ENCODE measurements at regions not wholly inside any gene's neighbourhood (a gene's known extent, or its start where the extent isn't known, plus 50 kb on each side); places are given as distances from the start of the nearest gene placed in this dataset.

- Histone ChIP-seq H4K91ac (ENCODE audit: low read length) (no peak overlapping the region), H2AFZ (ENCODE audit: low read depth, low read length) (no peak overlapping the region), H3K23ac (ENCODE audit: low read length in 2 of 2) (no peak overlapping the region), H2BK5ac (ENCODE audit: low read depth, low read length, poor library complexity, severe bottlenecking) (no peak overlapping the region), H3K36me3 (ENCODE audit: control insufficient read depth in 1 of 2, insufficient read depth in 2 of 2, low read depth in 1 of 2, low read length in 2 of 2) (no peaks in the 10 kb centered on the region), H3K4me1 (ENCODE audit: control insufficient read depth, insufficient read depth, low read depth, low read length) (no peaks in the 10 kb centered on the region), H3K4me2 (ENCODE audit: low read length, poor library complexity, severe bottlenecking) (no peak overlapping the region), H3K18ac (ENCODE audit: low read depth in 1 of 2, low read length in 2 of 2) (no peak overlapping the region), H2BK120ac (ENCODE audit: low read depth, low read length) (no peak overlapping the region), H4K8ac (ENCODE audit: low read length) (no peak overlapping the region), H3K27ac (ENCODE audit: low read length, poor library complexity, severe bottlenecking) (no peak overlapping the region), H3K14ac (ENCODE audit: low read length in 2 of 2) (no peak overlapping the region), H3K9ac (ENCODE audit: low read length) (no peak overlapping the region), H2BK12ac (ENCODE audit: low read length in 2 of 2) (no peak overlapping the region), H2AK5ac (ENCODE audit: low read length, severe bottlenecking) (no peak overlapping the region), H3K27me3 (ENCODE audit: control insufficient read depth in 1 of 2, insufficient read depth in 1 of 2, low read length in 2 of 2) (no peaks in the 10 kb centered on the region), H2BK15ac (ENCODE audit: low read depth, poor library complexity, severe bottlenecking) (no peak overlapping the region), H3K9me3 (ENCODE audit: control insufficient read depth, low read length) (no peaks in the 10 kb centered on the region), H3K4me3 (ENCODE audit: insufficient read depth in 1 of 2, low read depth in 1 of 2, low read length in 2 of 2) (no peak overlapping the region), H3K79me1 (replicated peaks; ENCODE audit: low read length, poor library complexity, severe bottlenecking) (no peaks in the 10 kb centered on the region), H3K4ac (ENCODE audit: low read depth in 1 of 2, low read length in 2 of 2) (no peak overlapping the region)
- WGBS = 83% methylated on average over 9 of the region's 9 CpGs
- no peak for DNase-seq
Observed at GRCh38 chr1:38418195-38419030, 371.8 kb upstream of the POU3F1 start.

GRCh38 chr1:38403667-38404066 lies 357.1 kb upstream of the POU3F1 start:
- Histone ChIP-seq H2BK12ac (ENCODE audit: low read length in 2 of 2) (no peak overlapping the region), H3K27ac (ENCODE audit: low read length, poor library complexity, severe bottlenecking) (no peak overlapping the region), H3K18ac (ENCODE audit: low read depth in 1 of 2, low read length in 2 of 2) (no peak overlapping the region), H3K27me3 (ENCODE audit: control insufficient read depth in 1 of 2, insufficient read depth in 1 of 2, low read length in 2 of 2) (no peaks in the 10 kb centered on the region), H2AK5ac (ENCODE audit: low read length, severe bottlenecking) (no peak overlapping the region), H4K91ac (ENCODE audit: low read length) (no peak overlapping the region), H3K79me1 (replicated peaks; ENCODE audit: low read length, poor library complexity, severe bottlenecking) (no peaks in the 10 kb centered on the region), H4K8ac (ENCODE audit: low read length) (no peak overlapping the region), H3K4me2 (ENCODE audit: low read length, poor library complexity, severe bottlenecking) (no peak overlapping the region), H3K4me1 (ENCODE audit: control insufficient read depth, insufficient read depth, low read depth, low read length) (no peaks in the 10 kb centered on the region), H3K9ac (ENCODE audit: low read length) (no peak overlapping the region), H2BK120ac (ENCODE audit: low read depth, low read length) (no peak overlapping the region), H3K23ac (ENCODE audit: low read length in 2 of 2) (no peak overlapping the region), H3K36me3 (ENCODE audit: control insufficient read depth in 1 of 2, insufficient read depth in 2 of 2, low read depth in 1 of 2, low read length in 2 of 2) (no peaks in the 10 kb centered on the region), H3K9me3 (ENCODE audit: control insufficient read depth, low read length) (peaks cover 25% of the 10 kb centered on the region), H3K4me3 (ENCODE audit: insufficient read depth in 1 of 2, low read depth in 1 of 2, low read length in 2 of 2) (no peak overlapping the region), H2BK5ac (ENCODE audit: low read depth, low read length, poor library complexity, severe bottlenecking) (no peak overlapping the region), H3K14ac (ENCODE audit: low read length in 2 of 2) (no peak overlapping the region), H3K4ac (ENCODE audit: low read depth in 1 of 2, low read length in 2 of 2) (no peak overlapping the region), H2BK15ac (ENCODE audit: low read depth, poor library complexity, severe bottlenecking) (no peak overlapping the region), H2AFZ (ENCODE audit: low read depth, low read length) (no peak overlapping the region)
- DNase-seq = no peak
- WGBS = 61% methylated on average over 2 of the region's 2 CpGs

GRCh38 chr1:38402230-38402815 lies 355.7 kb upstream of the POU3F1 start:
- no peaks in the 10 kb centered on the region for H3K79me1 ChIP-seq (replicated peaks; ENCODE audit: low read length, poor library complexity, severe bottlenecking)
- no peak overlapping the region for H3K14ac ChIP-seq (ENCODE audit: low read length in 2 of 2)
- H3K9ac ChIP-seq (ENCODE audit: low read length) = no peak overlapping the region
- H2BK5ac ChIP-seq (ENCODE audit: low read depth, low read length, poor library complexity, severe bottlenecking) = no peak overlapping the region
- no peak overlapping the region for H4K8ac ChIP-seq (ENCODE audit: low read length)
- H3K27ac ChIP-seq (ENCODE audit: low read length, poor library complexity, severe bottlenecking) = no peak overlapping the region
- H2AFZ ChIP-seq (ENCODE audit: low read depth, low read length) = no peak overlapping the region
- H3K27me3 ChIP-seq (ENCODE audit: control insufficient read depth in 1 of 2, insufficient read depth in 1 of 2, low read length in 2 of 2) = no peaks in the 10 kb centered on the region
- H2BK120ac ChIP-seq (ENCODE audit: low read depth, low read length) = no peak overlapping the region
- H3K18ac ChIP-seq (ENCODE audit: low read depth in 1 of 2, low read length in 2 of 2) = no peak overlapping the region
- H3K4me2 ChIP-seq (ENCODE audit: low read length, poor library complexity, severe bottlenecking) = no peak overlapping the region
- H2BK15ac ChIP-seq (ENCODE audit: low read depth, poor library complexity, severe bottlenecking) = no peak overlapping the region
- no peak overlapping the region for H3K23ac ChIP-seq (ENCODE audit: low read length in 2 of 2)
- peaks cover 26% of the 10 kb centered on the region for H3K9me3 ChIP-seq (ENCODE audit: control insufficient read depth, low read length)
- WGBS = no CpG with 5 or more reads among the region's 2 CpGs
- no peak for DNase-seq
- no peak overlapping the region for H2BK12ac ChIP-seq (ENCODE audit: low read length in 2 of 2)
- H4K91ac ChIP-seq (ENCODE audit: low read length) = no peak overlapping the region
- no peak overlapping the region for H3K4ac ChIP-seq (ENCODE audit: low read depth in 1 of 2, low read length in 2 of 2)
- H3K4me3 ChIP-seq (ENCODE audit: insufficient read depth in 1 of 2, low read depth in 1 of 2, low read length in 2 of 2) = no peak overlapping the region
- H3K4me1 ChIP-seq (ENCODE audit: control insufficient read depth, insufficient read depth, low read depth, low read length) = no peaks in the 10 kb centered on the region
- no peak overlapping the region for H2AK5ac ChIP-seq (ENCODE audit: low read length, severe bottlenecking)
- H3K36me3 ChIP-seq (ENCODE audit: control insufficient read depth in 1 of 2, insufficient read depth in 2 of 2, low read depth in 1 of 2, low read length in 2 of 2) = no peaks in the 10 kb centered on the region

- H2AFZ ChIP-seq (ENCODE audit: low read depth, low read length) = no peak overlapping the region
- no peak overlapping the region for H3K18ac ChIP-seq (ENCODE audit: low read depth in 1 of 2, low read length in 2 of 2)
- WGBS = no CpG with 5 or more reads among the region's 1 CpG
- no peak overlapping the region for H3K27ac ChIP-seq (ENCODE audit: low read length, poor library complexity, severe bottlenecking)
- H4K91ac ChIP-seq (ENCODE audit: low read length) = no peak overlapping the region
- no peak overlapping the region for H3K23ac ChIP-seq (ENCODE audit: low read length in 2 of 2)
- H2BK15ac ChIP-seq (ENCODE audit: low read depth, poor library complexity, severe bottlenecking) = no peak overlapping the region
- DNase-seq = no peak
- no peak overlapping the region for H3K9ac ChIP-seq (ENCODE audit: low read length)
- H4K8ac ChIP-seq (ENCODE audit: low read length) = no peak overlapping the region
- H3K4ac ChIP-seq (ENCODE audit: low read depth in 1 of 2, low read length in 2 of 2) = no peak overlapping the region
- no peak overlapping the region for H3K4me3 ChIP-seq (ENCODE audit: insufficient read depth in 1 of 2, low read depth in 1 of 2, low read length in 2 of 2)
- H2AK5ac ChIP-seq (ENCODE audit: low read length, severe bottlenecking) = no peak overlapping the region
- H3K4me1 ChIP-seq (ENCODE audit: control insufficient read depth, insufficient read depth, low read depth, low read length) = no peaks in the 10 kb centered on the region
- H2BK12ac ChIP-seq (ENCODE audit: low read length in 2 of 2) = no peak overlapping the region
- no peak overlapping the region for H2BK120ac ChIP-seq (ENCODE audit: low read depth, low read length)
- H3K14ac ChIP-seq (ENCODE audit: low read length in 2 of 2) = no peak overlapping the region
- no peak overlapping the region for H2BK5ac ChIP-seq (ENCODE audit: low read depth, low read length, poor library complexity, severe bottlenecking)
- H3K4me2 ChIP-seq (ENCODE audit: low read length, poor library complexity, severe bottlenecking) = no peak overlapping the region
- H3K9me3 ChIP-seq (ENCODE audit: control insufficient read depth, low read length) = peaks cover 25% of the 10 kb centered on the region
- no peaks in the 10 kb centered on the region for H3K27me3 ChIP-seq (ENCODE audit: control insufficient read depth in 1 of 2, insufficient read depth in 1 of 2, low read length in 2 of 2)
- H3K36me3 ChIP-seq (ENCODE audit: control insufficient read depth in 1 of 2, insufficient read depth in 2 of 2, low read depth in 1 of 2, low read length in 2 of 2) = no peaks in the 10 kb centered on the region
- H3K79me1 ChIP-seq (replicated peaks; ENCODE audit: low read length, poor library complexity, severe bottlenecking) = no peaks in the 10 kb centered on the region
Observed at GRCh38 chr1:38396606-38397005, 350.0 kb upstream of the POU3F1 start.

Measured in mesenchymal stem cell (in vitro differentiated cells and primary cell).